ENCODE measurements at regions not wholly inside any gene's neighbourhood (a gene's known extent, or its start where the extent isn't known, plus 50 kb on each side); places are given as distances from the start of the nearest gene placed in this dataset.

DNA sequence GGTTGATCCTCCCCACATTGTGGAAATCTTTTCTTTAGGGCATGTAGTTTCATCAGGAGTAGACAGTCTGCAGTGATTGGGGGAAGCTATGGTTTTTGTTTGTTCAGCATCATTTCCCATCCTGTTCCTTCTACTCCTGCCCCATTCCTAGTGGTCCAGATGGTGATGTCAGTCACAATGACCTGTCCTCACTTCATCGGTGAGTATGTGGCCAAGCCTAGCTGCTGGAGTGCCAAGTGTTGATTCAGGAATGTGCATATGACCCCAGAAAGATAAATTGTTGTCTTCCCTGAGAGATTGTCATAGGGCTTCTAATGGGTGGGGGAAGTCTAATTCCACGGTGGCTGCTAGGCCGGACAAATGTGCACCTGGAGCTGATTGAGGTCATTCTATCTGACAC, 130.6 kb upstream of the FAT1 start:
- H3K4me3 ChIP-seq (ENCODE audit: insufficient read depth, low read length): no peak overlapping the region
- H3K4me2 ChIP-seq (ENCODE audit: insufficient read depth, low read length): no peak overlapping the region
- no peak overlapping the region for H2AFZ ChIP-seq (ENCODE audit: low read length)
- no peaks in the 10 kb centered on the region for H3K79me2 ChIP-seq (ENCODE audit: insufficient read depth, low read length)
- H3K36me3 ChIP-seq (ENCODE audit: insufficient read depth, low read length): no peaks in the 10 kb centered on the region
- H3K27me3 ChIP-seq (ENCODE audit: insufficient read depth, low read length): no peaks in the 10 kb centered on the region
- no peaks in the 10 kb centered on the region for H3K4me1 ChIP-seq (ENCODE audit: insufficient read depth, low read length)
- no peaks in the 10 kb centered on the region for H4K20me1 ChIP-seq (ENCODE audit: insufficient read depth, low read length)
- TF ChIP-seq, protein P1, sequence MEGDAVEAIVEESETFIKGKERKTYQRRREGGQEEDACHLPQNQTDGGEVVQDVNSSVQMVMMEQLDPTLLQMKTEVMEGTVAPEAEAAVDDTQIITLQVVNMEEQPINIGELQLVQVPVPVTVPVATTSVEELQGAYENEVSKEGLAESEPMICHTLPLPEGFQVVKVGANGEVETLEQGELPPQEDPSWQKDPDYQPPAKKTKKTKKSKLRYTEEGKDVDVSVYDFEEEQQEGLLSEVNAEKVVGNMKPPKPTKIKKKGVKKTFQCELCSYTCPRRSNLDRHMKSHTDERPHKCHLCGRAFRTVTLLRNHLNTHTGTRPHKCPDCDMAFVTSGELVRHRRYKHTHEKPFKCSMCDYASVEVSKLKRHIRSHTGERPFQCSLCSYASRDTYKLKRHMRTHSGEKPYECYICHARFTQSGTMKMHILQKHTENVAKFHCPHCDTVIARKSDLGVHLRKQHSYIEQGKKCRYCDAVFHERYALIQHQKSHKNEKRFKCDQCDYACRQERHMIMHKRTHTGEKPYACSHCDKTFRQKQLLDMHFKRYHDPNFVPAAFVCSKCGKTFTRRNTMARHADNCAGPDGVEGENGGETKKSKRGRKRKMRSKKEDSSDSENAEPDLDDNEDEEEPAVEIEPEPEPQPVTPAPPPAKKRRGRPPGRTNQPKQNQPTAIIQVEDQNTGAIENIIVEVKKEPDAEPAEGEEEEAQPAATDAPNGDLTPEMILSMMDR (IDR thresholded peaks at IDR 0.05; ENCODE audit: extremely low read depth, low read depth, low read length): no peak
- H3K27ac ChIP-seq (ENCODE audit: low read depth, low read length): no peak overlapping the region
- DNase-seq (ENCODE audit: insufficient read length, low spot score, missing footprints): no peak
- H3K9me3 ChIP-seq (ENCODE audit: low read depth, low read length): no peaks in the 10 kb centered on the region

DNA sequence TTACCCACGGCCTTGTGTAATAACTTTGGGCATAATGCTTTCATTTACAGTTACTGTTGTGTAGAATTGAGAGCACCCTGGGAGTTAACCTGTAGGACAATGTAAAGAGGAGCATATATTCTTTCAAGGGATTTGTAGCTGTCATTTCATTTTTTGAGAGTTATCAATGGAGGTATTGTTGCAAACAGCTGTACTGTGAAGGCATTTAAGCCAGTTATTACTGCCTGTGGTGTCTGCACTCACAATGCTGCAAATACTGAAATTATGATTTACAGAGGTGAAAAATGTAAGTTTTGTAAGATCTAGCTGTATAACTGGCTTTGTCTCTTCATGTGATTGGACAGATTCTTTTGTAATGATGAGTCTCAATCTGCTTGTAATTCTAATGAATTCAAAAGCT, 131.5 kb upstream of the FAT1 start:
- no peak for DNase-seq (ENCODE audit: insufficient read length, low spot score, missing footprints)
- H3K36me3 ChIP-seq (ENCODE audit: insufficient read depth, low read length): no peaks in the 10 kb centered on the region
- no peaks in the 10 kb centered on the region for H3K79me2 ChIP-seq (ENCODE audit: insufficient read depth, low read length)
- H3K4me1 ChIP-seq (ENCODE audit: insufficient read depth, low read length): no peaks in the 10 kb centered on the region
- H3K27me3 ChIP-seq (ENCODE audit: insufficient read depth, low read length): no peaks in the 10 kb centered on the region
- no peak overlapping the region for H3K27ac ChIP-seq (ENCODE audit: low read depth, low read length)
- TF ChIP-seq, protein P1 (IDR thresholded peaks at IDR 0.05; ENCODE audit: extremely low read depth, low read depth, low read length): no peak
- no peak overlapping the region for H3K4me2 ChIP-seq (ENCODE audit: insufficient read depth, low read length)
- no peaks in the 10 kb centered on the region for H3K9me3 ChIP-seq (ENCODE audit: low read depth, low read length)
- no peaks in the 10 kb centered on the region for H4K20me1 ChIP-seq (ENCODE audit: insufficient read depth, low read length)
- H2AFZ ChIP-seq (ENCODE audit: low read length): no peak overlapping the region
- no peak overlapping the region for H3K4me3 ChIP-seq (ENCODE audit: insufficient read depth, low read length)

- Histone ChIP-seq H3K9me3 (ENCODE audit: low read depth, low read length) (no peaks in the 10 kb centered on the region), H3K4me2 (ENCODE audit: insufficient read depth, low read length) (no peak overlapping the region), H4K20me1 (ENCODE audit: insufficient read depth, low read length) (no peaks in the 10 kb centered on the region), H3K4me3 (ENCODE audit: insufficient read depth, low read length) (no peak overlapping the region), H3K79me2 (ENCODE audit: insufficient read depth, low read length) (no peaks in the 10 kb centered on the region), H3K27ac (ENCODE audit: low read depth, low read length) (no peak overlapping the region), H3K36me3 (ENCODE audit: insufficient read depth, low read length) (no peaks in the 10 kb centered on the region), H3K4me1 (ENCODE audit: insufficient read depth, low read length) (no peaks in the 10 kb centered on the region), H3K27me3 (ENCODE audit: insufficient read depth, low read length) (no peaks in the 10 kb centered on the region), H2AFZ (ENCODE audit: low read length) (no peak overlapping the region)
- TF ChIP-seq, protein P1 (IDR thresholded peaks at IDR 0.05; ENCODE audit: extremely low read depth, low read depth, low read length): no peak
- no peak for DNase-seq (ENCODE audit: insufficient read length, low spot score, missing footprints)
Measured at GRCh38 chr4:186857793-186858192, 134.1 kb upstream of the FAT1 start.

DNA sequence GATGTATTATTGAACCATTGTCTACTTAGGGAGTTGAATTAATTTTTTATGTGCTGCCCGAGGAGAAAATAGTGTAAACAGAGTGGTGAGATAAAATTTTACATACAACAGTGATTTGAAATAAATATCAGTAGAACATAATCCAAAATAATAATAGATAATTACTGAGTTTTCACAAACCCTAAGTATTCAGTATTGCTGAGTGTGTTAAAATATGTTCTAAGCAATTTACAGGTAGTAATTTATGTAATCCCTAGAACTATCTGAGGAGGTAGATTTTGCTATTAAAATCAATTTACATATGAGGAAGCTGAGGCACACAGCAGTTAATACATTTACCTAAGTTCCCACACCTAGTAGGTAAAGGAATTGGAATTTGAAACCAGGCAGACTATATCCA, 134.7 kb upstream of the FAT1 start:
- no peaks in the 10 kb centered on the region for H3K27me3 ChIP-seq (ENCODE audit: insufficient read depth, low read length)
- H2AFZ ChIP-seq (ENCODE audit: low read length): no peak overlapping the region
- no peak overlapping the region for H3K4me3 ChIP-seq (ENCODE audit: insufficient read depth, low read length)
- no peak for DNase-seq (ENCODE audit: insufficient read length, low spot score, missing footprints)
- H4K20me1 ChIP-seq (ENCODE audit: insufficient read depth, low read length): no peaks in the 10 kb centered on the region
- no peaks in the 10 kb centered on the region for H3K4me1 ChIP-seq (ENCODE audit: insufficient read depth, low read length)
- TF ChIP-seq, protein P1 (IDR thresholded peaks at IDR 0.05; ENCODE audit: extremely low read depth, low read depth, low read length): no peak
- H3K79me2 ChIP-seq (ENCODE audit: insufficient read depth, low read length): no peaks in the 10 kb centered on the region
- H3K36me3 ChIP-seq (ENCODE audit: insufficient read depth, low read length): no peaks in the 10 kb centered on the region
- H3K27ac ChIP-seq (ENCODE audit: low read depth, low read length): no peak overlapping the region
- H3K9me3 ChIP-seq (ENCODE audit: low read depth, low read length): no peaks in the 10 kb centered on the region
- no peak overlapping the region for H3K4me2 ChIP-seq (ENCODE audit: insufficient read depth, low read length)
